Spinal cord (tissue), 9 donors: ENCODE measurements at regions not wholly inside any gene's neighbourhood (a gene's known extent, or its start where the extent isn't known, plus 50 kb on each side); places are given as distances from the start of the nearest gene placed in this dataset.
A peak's percentile ranks its signal among the peaks of the same experiment; 100 is the strongest.

ENCODE experiments used
- DNase-seq, 6 donors: peaks; one replicate each; pipeline versions ENCODE4 v3.0.0 to v3.0.0-alpha.2; 2013 to 2015; ENCODE audit warnings: low spot score in 6 of 6, low read depth in 4 of 6
- H3K27ac ChIP-seq: one replicate; pipeline ENCODE4 v1.5.1; 2013; ENCODE audit warnings: low read depth, low read length, control low read depth
- H3K27me3 ChIP-seq: one replicate; pipeline ENCODE4 v1.6.1; 2013; ENCODE audit warnings: low read length; ENCODE audit not compliant: control insufficient read depth, insufficient read depth
- H3K36me3 ChIP-seq: one replicate; pipeline ENCODE4 v1.6.1; 2013; ENCODE audit warnings: low read length; ENCODE audit not compliant: control insufficient read depth, insufficient read depth
- H3K4me1 ChIP-seq: one replicate; pipeline ENCODE4 v1.6.1; 2013; ENCODE audit warnings: low read length; ENCODE audit not compliant: control insufficient read depth, insufficient read depth
- H3K4me3 ChIP-seq: one replicate; pipeline ENCODE4 v1.5.1; 2013; ENCODE audit warnings: low read depth, low read length, control low read depth
- H3K9me3 ChIP-seq: one replicate; pipeline ENCODE4 v1.6.1; 2013; ENCODE audit warnings: low read length; ENCODE audit not compliant: control insufficient read depth, insufficient read depth
- WGBS: methylation state at CpG from one replicate; pipeline ENCODE4 v1.1.5; 2013; ENCODE audit warnings: missing lambda C conversion rate; ENCODE audit not compliant: insufficient coverage; 5-methylcytosine and 5-hydroxymethylcytosine counted together
- donor health status: healthy.

DNA sequence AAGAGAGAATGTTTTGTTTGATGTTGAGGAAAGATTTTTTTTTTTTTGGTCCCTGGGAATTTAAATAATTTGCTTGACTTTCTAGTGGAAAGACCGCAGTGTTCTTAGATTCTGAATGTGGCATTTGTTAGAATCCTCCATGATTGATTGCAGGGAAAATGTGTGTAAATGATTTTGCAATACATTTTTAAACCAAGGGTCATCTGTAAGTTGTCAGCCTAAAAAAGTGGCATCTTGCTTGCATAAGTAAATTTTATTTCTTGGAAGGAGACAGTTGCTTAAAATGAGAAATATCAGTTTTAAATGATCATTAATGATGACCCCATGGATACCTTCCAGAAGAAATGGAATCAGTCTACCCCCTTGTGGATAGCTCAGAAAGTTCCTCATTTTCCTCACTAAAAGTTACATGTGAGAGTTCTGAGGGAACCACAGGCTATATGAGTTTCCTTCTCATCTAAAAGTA is 105.1 kb upstream of the SLC25A48 start:
- WGBS = 70% methylated on average over 1 of the region's 1 CpG
- Histone ChIP-seq H3K9me3 (no peaks in the 10 kb centered on the region), H3K36me3 (no peaks in the 10 kb centered on the region), H3K4me3 (no peak overlapping the region), H3K27me3 (no peaks in the 10 kb centered on the region), H3K4me1 (no peaks in the 10 kb centered on the region), H3K27ac (no peak overlapping the region)
- peak in 2 of 6 donors; percentile 47 to 53 for DNase-seq

DNA sequence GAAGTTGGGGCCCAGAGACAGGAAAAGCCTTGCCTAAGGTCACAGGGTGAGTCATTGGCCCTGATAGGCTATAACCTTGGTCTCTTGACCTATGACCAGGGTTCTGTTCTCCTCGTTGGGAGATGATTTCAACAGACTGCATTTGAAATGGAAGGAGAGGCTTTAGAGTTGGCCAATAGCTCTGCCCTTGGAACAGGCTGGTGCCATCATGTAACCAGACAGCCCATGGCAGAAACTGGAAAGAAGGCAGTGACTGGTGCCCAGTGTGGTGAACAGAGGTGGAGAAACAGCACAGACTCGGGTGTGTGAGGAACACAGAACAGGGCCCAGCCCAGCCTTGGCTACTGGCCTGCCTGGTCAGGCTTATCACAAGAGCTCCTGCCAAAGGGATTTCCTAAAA is 109.8 kb upstream of the SLC25A48 start:
- Histone ChIP-seq H3K4me3 (no peak overlapping the region), H3K4me1 (peaks cover 4% of the 10 kb centered on the region), H3K36me3 (no peaks in the 10 kb centered on the region), H3K27ac (no peak overlapping the region), H3K9me3 (no peaks in the 10 kb centered on the region), H3K27me3 (no peaks in the 10 kb centered on the region)
- no peak for DNase-seq
- 84% methylated on average over 2 of the region's 2 CpGs for WGBS

DNA sequence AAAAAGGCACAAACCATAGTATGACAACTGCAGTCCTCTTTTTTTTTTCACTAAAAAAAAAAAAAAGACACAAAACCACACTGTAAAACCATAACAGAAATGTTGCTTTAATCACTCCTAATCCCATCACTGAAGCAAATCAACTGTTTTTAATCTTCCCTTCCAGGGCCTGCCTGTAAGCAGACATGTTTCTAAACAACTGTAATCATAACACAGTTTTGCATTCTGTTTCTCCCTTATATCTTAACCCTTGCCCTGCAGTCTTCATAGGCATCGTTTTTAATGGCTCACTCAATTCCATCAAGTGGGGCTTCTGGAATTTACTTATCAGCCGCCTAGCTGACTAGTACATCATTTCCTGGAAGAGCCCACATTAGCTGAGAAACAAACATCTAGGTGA is 111.0 kb upstream of the SLC25A48 start:
- Histone ChIP-seq H3K27ac (no peak overlapping the region), H3K9me3 (no peaks in the 10 kb centered on the region), H3K4me3 (no peak overlapping the region), H3K4me1 (peaks cover 4% of the 10 kb centered on the region), H3K36me3 (no peaks in the 10 kb centered on the region), H3K27me3 (no peaks in the 10 kb centered on the region)
- DNase-seq = no peak
- WGBS = 33% methylated on average over 1 of the region's 2 CpGs

DNA sequence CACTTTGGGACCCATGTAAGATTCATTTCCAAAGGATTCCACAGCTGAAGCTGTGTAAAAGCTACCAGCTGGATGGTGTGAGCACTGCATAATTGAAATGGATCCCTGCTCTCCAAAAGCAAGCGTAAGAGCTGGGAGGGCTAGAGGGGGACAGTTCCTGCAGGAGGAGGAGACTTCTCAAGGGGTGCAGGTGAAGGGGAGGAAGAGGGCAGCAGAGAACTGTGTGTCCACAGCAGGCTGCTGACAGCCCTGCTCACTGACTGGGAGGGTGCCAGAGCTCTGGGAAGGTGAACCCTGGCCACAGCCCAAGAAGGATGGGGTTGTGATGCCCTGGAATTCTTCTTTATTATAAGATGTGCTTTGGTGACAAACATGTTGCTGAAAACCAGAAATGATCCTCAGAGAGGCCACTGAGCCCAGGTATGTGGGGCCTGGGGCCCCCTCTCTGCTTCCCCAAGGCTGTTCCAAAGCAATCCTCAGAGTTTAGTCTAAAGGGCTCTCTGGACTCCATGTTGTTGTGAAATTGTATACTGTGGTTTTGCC is 112.8 kb upstream of the SLC25A48 start:
- Histone ChIP-seq H3K9me3 (no peaks in the 10 kb centered on the region), H3K4me3 (no peak overlapping the region), H3K4me1 (peaks cover 4% of the 10 kb centered on the region), H3K27me3 (no peaks in the 10 kb centered on the region), H3K36me3 (no peaks in the 10 kb centered on the region), H3K27ac (no peak overlapping the region)
- DNase-seq = no peak
- 83% methylated on average over 1 of the region's 1 CpG for WGBS

DNA sequence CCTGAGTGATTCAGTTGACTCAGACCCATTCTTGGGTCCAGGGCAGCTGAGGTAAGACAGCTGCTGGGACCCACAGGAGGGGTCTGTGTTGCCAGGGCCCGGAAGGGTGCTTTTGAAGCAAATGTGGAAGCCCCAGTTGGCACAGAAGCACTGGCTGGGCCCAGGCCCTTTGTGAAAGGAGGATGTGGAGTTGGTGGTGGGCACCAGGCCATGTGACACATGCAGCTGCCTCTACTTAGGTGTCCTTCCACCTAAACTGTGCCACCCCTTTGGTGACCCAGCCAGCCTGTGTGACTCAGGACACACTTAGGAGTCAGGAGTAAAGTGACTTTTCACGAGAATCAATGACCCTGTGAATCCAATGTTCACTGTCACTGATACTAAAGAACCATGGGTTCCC is 114.3 kb upstream of the SLC25A48 start:
- Histone ChIP-seq H3K9me3 (no peaks in the 10 kb centered on the region), H3K4me3 (no peak overlapping the region), H3K27me3 (no peaks in the 10 kb centered on the region), H3K27ac (no peak overlapping the region), H3K4me1 (peaks cover 4% of the 10 kb centered on the region), H3K36me3 (no peaks in the 10 kb centered on the region)
- DNase-seq = no peak
- WGBS = 90% methylated on average over 1 of the region's 2 CpGs

DNA sequence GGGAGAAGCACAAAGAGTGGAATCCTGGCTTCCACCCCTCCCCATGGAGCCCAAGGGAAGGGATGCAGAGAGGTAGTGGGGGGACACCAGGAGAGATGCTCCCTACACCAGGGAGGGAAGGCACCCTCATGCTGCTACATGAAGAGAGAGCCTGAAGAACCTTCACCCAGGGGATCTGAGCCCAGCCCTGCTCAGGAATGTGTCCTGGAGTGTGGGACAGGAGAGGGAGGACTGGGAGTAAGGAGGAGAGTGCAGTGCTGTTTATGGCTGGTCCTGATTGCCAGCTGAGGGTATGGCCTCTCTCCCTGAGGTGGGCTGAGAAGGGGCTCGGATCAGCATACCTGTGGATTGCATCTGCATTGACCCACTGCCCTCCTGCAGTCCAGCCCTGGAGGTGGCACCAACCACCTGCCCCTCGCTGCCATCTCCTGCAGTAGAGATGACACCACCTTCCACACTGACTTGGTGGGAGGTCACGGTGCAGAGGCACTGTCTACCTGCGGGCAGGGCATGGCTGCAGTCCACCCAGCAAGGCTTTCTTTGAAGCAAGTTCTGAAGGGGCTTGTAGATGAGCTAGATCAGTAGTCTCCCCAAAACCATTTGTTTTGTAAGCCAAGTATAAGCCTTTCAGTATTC is 114.9 kb upstream of the SLC25A48 start:
- Histone ChIP-seq H3K36me3 (no peaks in the 10 kb centered on the region), H3K4me1 (peaks cover 4% of the 10 kb centered on the region), H3K27ac (no peak overlapping the region), H3K4me3 (no peak overlapping the region), H3K27me3 (no peaks in the 10 kb centered on the region), H3K9me3 (no peaks in the 10 kb centered on the region)
- no peak for DNase-seq
- 91% methylated on average over 4 of the region's 4 CpGs for WGBS

DNA sequence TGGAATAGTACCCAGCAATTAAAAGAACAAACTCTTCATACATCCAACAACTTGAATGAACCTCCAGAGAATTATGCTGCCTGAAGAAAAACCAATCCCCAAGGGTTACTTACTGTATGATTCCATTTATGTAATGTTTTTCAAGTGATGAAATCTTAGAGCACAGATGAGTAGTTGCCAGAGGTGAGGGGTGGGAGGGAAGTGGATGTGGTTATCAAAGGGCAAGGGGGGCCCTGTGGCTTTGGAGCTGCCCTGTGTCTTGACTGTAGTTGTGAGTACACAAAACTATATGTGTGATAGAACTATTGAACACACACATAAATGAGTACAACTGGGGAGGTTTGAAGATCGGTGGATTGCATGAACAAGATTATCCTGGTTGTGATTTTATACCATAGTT is 115.8 kb upstream of the SLC25A48 start:
- no peak for DNase-seq
- peaks cover 4% of the 10 kb centered on the region for H3K4me1 ChIP-seq
- H3K4me3 ChIP-seq = no peak overlapping the region
- no peak overlapping the region for H3K27ac ChIP-seq
- no peaks in the 10 kb centered on the region for H3K9me3 ChIP-seq
- H3K27me3 ChIP-seq = no peaks in the 10 kb centered on the region
- no CpG with 5 or more reads among the region's 1 CpG for WGBS
- H3K36me3 ChIP-seq = no peaks in the 10 kb centered on the region

DNA sequence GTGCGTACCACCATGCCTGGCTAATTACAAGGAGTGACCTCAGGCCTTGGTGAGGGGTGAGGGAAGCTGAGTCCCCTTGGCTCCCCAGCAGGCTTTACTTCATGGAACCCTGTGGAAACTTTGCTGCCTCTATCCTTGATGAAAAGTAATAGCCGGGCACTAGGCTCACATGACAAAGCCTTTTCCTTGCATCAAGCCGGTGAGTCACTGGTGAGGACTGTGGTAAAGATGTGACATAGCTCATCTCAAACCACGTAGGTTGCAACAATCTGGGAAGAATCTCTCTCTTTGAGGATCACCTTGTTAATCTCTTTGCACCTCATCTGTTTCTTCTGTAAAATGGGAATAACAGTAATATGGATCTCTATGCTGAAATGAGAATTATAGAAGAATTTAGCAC is 116.3 kb upstream of the SLC25A48 start:
- no peak for DNase-seq
- H3K9me3 ChIP-seq = no peaks in the 10 kb centered on the region
- peaks cover 4% of the 10 kb centered on the region for H3K4me1 ChIP-seq
- no peaks in the 10 kb centered on the region for H3K36me3 ChIP-seq
- H3K27me3 ChIP-seq = no peaks in the 10 kb centered on the region
- no peak overlapping the region for H3K27ac ChIP-seq
- WGBS = 86% methylated on average over 3 of the region's 4 CpGs
- H3K4me3 ChIP-seq = no peak overlapping the region

DNA sequence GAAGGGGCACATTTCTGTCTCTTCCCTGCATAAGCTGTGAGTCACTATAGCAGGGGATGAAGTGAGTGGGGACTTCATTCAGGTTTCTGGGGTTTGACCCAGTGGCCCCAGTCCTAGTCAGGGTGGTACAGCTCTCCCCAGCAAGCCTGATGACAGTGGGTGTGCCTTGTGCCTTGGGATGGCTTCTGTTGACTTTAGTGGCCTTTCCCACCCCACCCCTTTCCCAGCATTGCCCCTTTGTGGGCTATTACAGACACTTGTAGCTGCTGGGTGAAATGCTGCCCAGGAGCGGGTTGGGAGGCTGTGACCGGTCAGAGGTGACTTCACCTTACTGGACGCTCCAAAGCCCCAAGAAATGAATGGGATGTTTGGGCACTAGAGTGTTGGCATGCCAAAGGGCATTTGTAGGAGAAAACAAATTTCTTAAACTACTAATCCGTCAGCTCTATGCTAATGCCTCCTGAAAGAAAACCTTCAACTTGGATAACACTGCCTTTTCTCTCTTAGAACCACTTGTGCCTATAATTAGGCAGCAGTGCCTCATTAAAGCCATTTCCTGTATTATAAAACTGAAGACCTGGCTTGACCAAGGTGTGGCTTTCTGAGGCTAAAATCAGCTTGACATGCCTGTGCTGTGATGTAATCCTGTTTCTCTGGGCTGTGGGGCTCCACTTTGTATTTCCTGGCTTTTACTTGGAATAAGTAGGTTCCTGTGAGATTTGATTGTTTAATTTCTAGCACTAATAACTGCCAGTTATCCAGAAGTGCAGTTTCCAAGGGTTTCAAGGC is 119.0 kb upstream of the SLC25A48 start:
- Histone ChIP-seq H3K27ac (no peak overlapping the region), H3K9me3 (no peaks in the 10 kb centered on the region), H3K4me1 (no peaks in the 10 kb centered on the region), H3K4me3 (no peak overlapping the region), H3K36me3 (no peaks in the 10 kb centered on the region), H3K27me3 (no peaks in the 10 kb centered on the region)
- no CpG with 5 or more reads among the region's 4 CpGs for WGBS
- no peak for DNase-seq
